GM21576 (cell line): ENCODE measurements at regions not wholly inside any gene's neighbourhood (a gene's known extent, or its start where the extent isn't known, plus 50 kb on each side); places are given as distances from the start of the nearest gene placed in this dataset.

Experiments
- ATAC-seq: cut with Tn5 transposase; IDR thresholded peaks from one replicate; pipeline ENCODE4 v1.9.1; 2021; ENCODE audit warnings: mild to moderate bottlenecking, moderate library complexity; ENCODE audit not compliant: unreplicated experiment

DNA sequence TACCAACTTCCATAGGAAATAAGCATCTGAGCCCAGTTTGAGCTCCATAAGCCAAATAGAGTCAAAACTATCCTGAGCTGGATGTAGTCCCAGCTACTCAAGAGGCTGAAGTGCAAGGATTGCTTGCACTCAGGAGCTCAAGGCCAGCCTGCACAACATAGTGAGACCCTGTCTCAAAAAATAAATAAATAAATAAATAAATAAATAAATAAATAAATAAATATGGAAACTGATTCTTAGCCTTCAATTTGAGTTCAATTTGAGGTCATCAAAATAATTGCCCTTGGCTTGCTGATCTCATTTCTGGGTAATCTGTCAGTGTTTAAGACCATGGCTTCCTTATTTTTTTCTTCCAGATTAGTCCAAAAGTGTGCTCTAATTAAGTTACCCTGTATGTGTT is 184.9 kb upstream of the CDH20 start:
- ATAC-seq: no peak

GRCh38 chr18:61149786-61150185 is 183.4 kb upstream of the CDH20 start:
- no peak for ATAC-seq

- no peak for ATAC-seq
Observed at GRCh38 chr18:61153571-61153970, 179.7 kb upstream of the CDH20 start.

- no peak for ATAC-seq
Observed at GRCh38 chr18:61154866-61155265, 178.4 kb upstream of the CDH20 start.

- no peak for ATAC-seq
Observed at GRCh38 chr18:61155586-61155985, 177.6 kb upstream of the CDH20 start.

GRCh38 chr18:61157451-61157850 is 175.8 kb upstream of the CDH20 start:
- ATAC-seq: no peak

DNA sequence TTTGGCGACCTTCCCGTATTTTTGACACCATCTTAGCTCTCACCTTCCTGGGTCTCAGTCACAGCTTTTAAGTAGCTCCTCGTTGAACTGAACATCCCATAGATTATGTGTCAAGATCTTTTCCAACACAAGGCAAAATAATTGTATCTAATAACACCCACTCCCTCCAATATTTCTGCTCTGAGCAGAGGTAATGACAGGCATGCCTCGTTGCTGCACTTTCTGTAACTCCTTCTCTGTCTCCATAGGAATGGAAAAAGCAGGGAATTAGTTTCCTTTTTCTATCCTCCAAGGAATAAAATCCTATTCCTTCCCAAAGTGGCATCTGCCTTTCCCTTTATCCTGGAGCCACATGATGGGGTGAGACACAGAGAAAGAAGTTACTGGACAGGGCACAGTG is 174.0 kb upstream of the CDH20 start:
- ATAC-seq: no peak

GRCh38 chr18:61164321-61164720 is 168.9 kb upstream of the CDH20 start:
- no peak for ATAC-seq

- ATAC-seq: no peak
Observed at GRCh38 chr18:61167902-61168301, 165.3 kb upstream of the CDH20 start.

DNA sequence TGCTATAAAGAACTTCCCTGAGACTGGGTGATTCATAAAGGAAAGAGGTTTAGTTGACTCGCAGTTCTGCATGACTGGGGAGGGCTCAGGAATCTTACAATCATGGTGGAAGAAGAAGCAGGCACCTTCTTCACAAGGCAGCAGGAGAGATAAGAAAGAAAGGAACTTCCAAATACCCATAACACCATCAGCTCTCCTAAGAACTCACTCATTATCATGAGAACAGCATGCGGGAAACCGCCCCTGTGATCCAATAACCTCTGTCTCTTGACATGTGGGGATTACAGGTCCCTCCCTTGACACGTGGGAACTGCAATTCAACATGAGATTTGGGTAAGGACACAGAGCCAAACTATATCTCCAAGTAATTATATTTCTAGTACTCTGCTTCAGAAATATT is 163.8 kb upstream of the CDH20 start:
- no peak for ATAC-seq

GRCh38 chr18:61172624-61173023 is 160.6 kb upstream of the CDH20 start:
- ATAC-seq: no peak

- no peak for ATAC-seq
Observed at GRCh38 chr18:61173554-61173953, 159.7 kb upstream of the CDH20 start.

- ATAC-seq: no peak
Observed at GRCh38 chr18:61183798-61184197, 149.4 kb upstream of the CDH20 start.

DNA sequence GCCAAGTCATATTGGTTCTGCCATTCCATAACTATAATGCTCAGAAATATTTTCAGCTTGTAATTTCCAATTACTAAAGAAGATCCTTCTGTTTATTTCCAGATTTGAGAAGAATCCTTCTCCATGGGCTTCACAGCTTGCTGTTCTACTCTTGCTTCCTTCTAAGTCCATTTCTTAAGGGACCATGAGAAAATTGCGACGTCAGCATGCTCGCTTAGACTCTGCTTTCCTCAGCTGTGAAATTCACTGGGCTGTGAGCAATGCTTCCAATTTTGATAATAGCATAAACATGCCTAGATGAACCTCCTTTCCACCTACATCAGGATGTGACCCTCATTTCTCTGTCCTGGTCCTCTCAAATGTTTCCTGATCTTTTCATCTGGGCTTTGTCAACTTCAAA is 145.3 kb upstream of the CDH20 start:
- ATAC-seq: no peak

DNA sequence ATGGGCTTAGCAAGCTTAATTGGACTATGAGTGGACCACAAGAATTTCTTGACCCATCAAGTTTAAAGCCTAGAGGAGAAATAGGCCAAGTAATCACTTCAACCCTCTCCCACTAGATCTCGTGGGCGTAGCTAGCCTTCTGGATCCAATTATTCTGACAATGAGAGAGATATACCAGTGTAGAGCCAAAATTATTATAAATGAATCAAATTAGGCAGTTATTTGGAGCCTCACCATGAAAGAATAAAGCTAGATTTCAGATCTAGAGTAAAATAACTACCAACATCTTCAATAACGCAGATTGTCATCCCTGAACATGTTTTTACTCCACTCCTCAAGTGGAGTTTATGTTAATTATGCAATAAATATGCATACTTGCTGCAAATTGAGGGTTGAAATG is 143.9 kb upstream of the CDH20 start:
- ATAC-seq: no peak

GRCh38 chr18:61194726-61195125 is 138.5 kb upstream of the CDH20 start:
- ATAC-seq: no peak

GRCh38 chr18:61196750-61197149 is 136.5 kb upstream of the CDH20 start:
- no peak for ATAC-seq

DNA sequence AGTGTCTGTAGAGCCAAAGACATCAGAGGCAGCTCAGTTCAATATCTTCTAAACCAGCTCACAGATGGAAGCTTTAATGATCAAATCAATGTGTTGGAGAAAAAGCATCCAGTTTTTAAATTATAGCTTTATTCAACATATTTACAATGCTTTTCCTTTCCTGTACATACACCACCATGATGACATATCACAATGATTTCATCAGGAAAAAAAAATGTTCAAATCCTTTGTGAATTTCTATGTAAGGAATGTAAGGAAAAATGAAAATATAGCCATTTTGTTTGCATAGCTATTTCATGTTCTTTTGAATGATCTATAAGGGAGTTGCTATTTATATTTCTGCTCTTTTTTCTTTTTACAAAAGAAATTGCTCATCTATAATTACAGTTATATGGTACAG is 134.7 kb upstream of the CDH20 start:
- no peak for ATAC-seq

GRCh38 chr18:61199171-61199848 is 133.9 kb upstream of the CDH20 start:
- ATAC-seq: no peak

DNA sequence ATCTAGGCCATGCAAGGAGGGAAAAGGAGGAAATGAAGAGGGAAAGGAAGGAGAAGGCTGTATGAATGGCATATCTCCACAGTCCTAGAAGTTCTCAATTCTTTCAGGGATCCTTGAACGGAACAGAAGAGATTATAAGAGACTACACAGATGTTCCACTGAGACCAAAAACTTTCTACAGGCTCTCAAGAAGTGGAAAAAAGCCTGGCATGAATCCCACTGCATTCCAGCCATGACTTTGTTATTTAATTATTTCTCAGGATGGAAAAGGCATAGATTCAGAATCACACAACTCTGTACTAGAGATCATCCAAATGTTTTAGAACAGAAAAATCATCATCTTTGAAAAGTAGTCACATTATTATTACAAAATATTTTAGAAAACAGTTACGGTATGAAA is 131.7 kb upstream of the CDH20 start:
- ATAC-seq: no peak

- ATAC-seq: no peak
Observed at GRCh38 chr18:61203151-61203550, 130.1 kb upstream of the CDH20 start.

DNA sequence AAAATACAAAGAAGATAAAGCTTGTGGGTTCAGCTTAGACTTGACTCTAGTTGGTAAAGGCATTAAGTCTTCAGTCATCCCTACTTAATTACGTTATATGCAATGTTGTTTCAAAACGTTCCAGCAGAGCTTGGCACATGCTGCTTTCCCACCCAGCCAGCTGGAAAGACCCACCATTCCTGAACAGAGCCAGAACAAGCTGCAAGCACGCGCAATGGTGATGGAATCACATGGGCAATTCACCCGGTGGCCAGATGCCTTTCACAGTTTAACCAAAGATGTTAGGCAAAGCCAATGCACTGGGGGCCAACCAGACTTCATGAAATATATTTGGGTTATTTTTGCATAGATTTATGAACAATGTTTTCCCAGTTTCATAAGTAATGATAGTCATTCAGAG is 123.4 kb upstream of the CDH20 start:
- ATAC-seq: no peak

DNA sequence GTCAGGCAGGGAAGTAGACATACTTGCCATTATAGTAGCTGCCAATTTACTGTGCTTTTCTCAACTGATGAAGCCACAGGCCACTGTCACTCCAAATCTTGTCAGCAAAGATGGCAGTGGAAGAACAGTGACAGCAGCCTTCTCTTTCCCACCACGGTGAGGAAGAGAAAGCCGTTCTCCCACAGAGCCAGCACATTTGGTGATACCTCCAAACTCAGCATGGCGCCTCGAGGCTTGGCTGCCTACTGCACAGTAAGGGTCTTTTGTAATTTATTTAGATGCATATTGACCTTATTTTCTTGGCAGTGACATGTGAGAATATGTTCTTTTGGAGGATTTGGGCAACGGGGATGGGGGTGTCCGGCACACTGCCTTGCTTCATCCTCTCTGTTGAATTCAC is 117.2 kb upstream of the CDH20 start:
- ATAC-seq: no peak
